H9 (cell line): ENCODE measurements at regions not wholly inside any gene's neighbourhood (a gene's known extent, or its start where the extent isn't known, plus 50 kb on each side); places are given as distances from the start of the nearest gene placed in this dataset.

Source experiments
- DNase-seq: peaks from one replicate; pipeline ENCODE4 v3.0.0-alpha.2; 2017
- H2AFZ ChIP-seq: one replicate; pipeline ENCODE4 v1.6.1; 2013; ENCODE audit warnings: mild to moderate bottlenecking, low read length, control low read depth, moderate library complexity
- H2AK5ac ChIP-seq: 2 replicates; pipeline ENCODE4 v1.6.1; 2013; ENCODE audit warnings: low read length, control low read depth, mixed read lengths; ENCODE audit not compliant: insufficient read length
- H2BK120ac ChIP-seq: one replicate; pipeline ENCODE4 v1.6.1; 2013; ENCODE audit warnings: low read depth, mild to moderate bottlenecking, low read length, control low read depth, inconsistent platforms; ENCODE audit not compliant: poor library complexity, severe bottlenecking
- H2BK12ac ChIP-seq: 2 replicates; pipeline ENCODE4 v1.6.1; 2013; ENCODE audit warnings: low read length, control low read depth, mixed read lengths, low read depth; ENCODE audit not compliant: insufficient read length
- H2BK15ac ChIP-seq: 2 replicates; pipeline ENCODE4 v1.6.1; 2013; ENCODE audit warnings: low read depth, low read length, control low read depth
- H2BK20ac ChIP-seq: one replicate; pipeline ENCODE4 v1.6.1; 2013; ENCODE audit warnings: low read depth, mild to moderate bottlenecking, low read length, control low read depth, inconsistent platforms; ENCODE audit not compliant: poor library complexity, severe bottlenecking
- H2BK5ac ChIP-seq: 2 replicates; pipeline ENCODE4 v1.6.1; 2013; ENCODE audit warnings: low read length, control low read depth, mixed read lengths; ENCODE audit not compliant: insufficient read length
- H3K14ac ChIP-seq: 2 replicates; pipeline ENCODE4 v1.6.1; 2013; ENCODE audit warnings: low read length, control low read depth; ENCODE audit not compliant: insufficient read depth
- H3K18ac ChIP-seq: 2 replicates; pipeline ENCODE4 v1.6.1; 2013; ENCODE audit warnings: low read depth, mild to moderate bottlenecking, mixed read lengths, low read length, control low read depth; ENCODE audit not compliant: insufficient read length
- H3K23ac ChIP-seq: 2 replicates; pipeline ENCODE4 v1.6.1; 2013; ENCODE audit warnings: low read length, control low read depth, mixed read lengths, low read depth; ENCODE audit not compliant: insufficient read length
- H3K23me2 ChIP-seq: 2 replicates; pipeline ENCODE4 v1.6.1; 2013; ENCODE audit warnings: low read depth, mild to moderate bottlenecking, mixed read lengths, low read length, control low read depth; ENCODE audit not compliant: insufficient read length, poor library complexity, severe bottlenecking
- H3K27ac ChIP-seq: 2 replicates; pipeline ENCODE4 v1.5.1; 2013; ENCODE audit warnings: low read length, control low read depth, mixed read lengths, low read depth; ENCODE audit not compliant: insufficient read length
- H3K27me3 ChIP-seq: 2 replicates; pipeline ENCODE4 v1.6.1; 2013; ENCODE audit warnings: low read length, control low read depth, inconsistent platforms; ENCODE audit not compliant: insufficient read depth
- H3K4ac ChIP-seq: 2 replicates; pipeline ENCODE4 v1.6.1; 2013; ENCODE audit warnings: low read depth, mild to moderate bottlenecking, control low read depth, inconsistent platforms, low read length, moderate library complexity
- H3K4me1 ChIP-seq: 2 replicates; pipeline ENCODE4 v1.6.1; 2013; ENCODE audit warnings: low read length, control low read depth, inconsistent platforms; ENCODE audit not compliant: insufficient read depth
- H3K4me2 ChIP-seq: 2 replicates; pipeline ENCODE4 v1.6.1; 2013; ENCODE audit warnings: low read length, control low read depth, mixed read lengths; ENCODE audit not compliant: insufficient read length, insufficient read depth
- H3K56ac ChIP-seq: 2 replicates; pipeline ENCODE4 v1.6.1; 2013; ENCODE audit warnings: low read depth, mild to moderate bottlenecking, mixed read lengths, low read length, control low read depth; ENCODE audit not compliant: insufficient read length
- H3K79me1 ChIP-seq: 2 replicates; pipeline ENCODE4 v1.6.1; 2013; ENCODE audit warnings: low read depth, mild to moderate bottlenecking, moderate library complexity, low read length, control low read depth, inconsistent platforms; ENCODE audit not compliant: insufficient read depth, poor library complexity, severe bottlenecking
- H3K79me2 ChIP-seq: 2 replicates; pipeline ENCODE4 v1.6.1; 2013; ENCODE audit warnings: low read length, control low read depth, inconsistent platforms; ENCODE audit not compliant: insufficient read depth
- H3K9ac ChIP-seq: 2 replicates; pipeline ENCODE4 v1.6.1; 2013; ENCODE audit warnings: low read length, control low read depth, mixed read lengths; ENCODE audit not compliant: insufficient read length; ENCODE audit errors: extremely low read depth
- H3K9me3 ChIP-seq: one replicate; pipeline ENCODE4 v1.6.1; 2013; ENCODE audit warnings: low read depth, low read length, inconsistent platforms; ENCODE audit not compliant: control insufficient read depth
- H3T11ph ChIP-seq: one replicate; pipeline ENCODE4 v1.6.1; 2013; ENCODE audit warnings: mild to moderate bottlenecking, low read length, control low read depth, inconsistent platforms
- H4K20me1 ChIP-seq: one replicate; pipeline ENCODE4 v1.6.1; 2013; ENCODE audit not compliant: control insufficient read depth, insufficient read length, insufficient read depth
- H4K5ac ChIP-seq: 2 replicates; pipeline ENCODE4 v1.6.1; 2013; ENCODE audit warnings: low read depth, mild to moderate bottlenecking, mixed read lengths, low read length, control low read depth; ENCODE audit not compliant: insufficient read length
- H4K8ac ChIP-seq: replicated peaks from 2 replicates; pipeline ENCODE4 v1.6.1; 2013; ENCODE audit warnings: low read length, control low read depth, mixed read lengths, low read depth; ENCODE audit not compliant: insufficient read length
- H4K91ac ChIP-seq: 2 replicates; pipeline ENCODE4 v1.6.1; 2013; ENCODE audit warnings: low read depth, mild to moderate bottlenecking, moderate library complexity, mixed read lengths, low read length, control low read depth; ENCODE audit not compliant: insufficient read length
- H3K27ac Mint-ChIP-seq, 3 experiments: 2 replicates in 2 of 3; 3 replicates in 1 of 3; pipeline ENCODE4 v1.8.0; 2020 to 2021; ENCODE audit warnings: mixed read lengths in 3 of 3, mild to moderate bottlenecking in 1 of 3, moderate library complexity in 1 of 3
- H3K27me3 Mint-ChIP-seq: 2 replicates; pipeline ENCODE4 v1.8.0; 2021; ENCODE audit warnings: low read depth, mild to moderate bottlenecking, moderate library complexity, mixed read lengths
- H3K36me3 Mint-ChIP-seq, 3 experiments: 2 replicates in 2 of 3; 3 replicates in 1 of 3; pipeline ENCODE4 v1.8.0; 2020 to 2021; ENCODE audit warnings: low read depth in 3 of 3, mixed read lengths in 3 of 3; ENCODE audit not compliant: insufficient read depth in 1 of 3
- H3K4me1 Mint-ChIP-seq, 2 experiments: 2 replicates each; pipeline ENCODE4 v1.8.0; 2020; ENCODE audit warnings: mixed read lengths in 2 of 2
- H3K4me3 Mint-ChIP-seq, 2 experiments: 2 replicates in 1 of 2; 3 replicates in 1 of 2; pipeline ENCODE4 v1.8.0; 2020 to 2021; ENCODE audit warnings: mild to moderate bottlenecking in 2 of 2, mixed read lengths in 2 of 2, moderate library complexity in 1 of 2
- H3K9me3 Mint-ChIP-seq, 2 experiments: 2 replicates in 1 of 2; 3 replicates in 1 of 2; pipeline ENCODE4 v1.8.0; 2020; ENCODE audit warnings: mild to moderate bottlenecking in 2 of 2, mixed read lengths in 2 of 2, moderate library complexity in 1 of 2
- WGBS: extraction: QIAGEN DNeasy Blood & Tissue Kit; methylation state at CpG from one replicate; pipeline ENCODE4 v1.1.7; 2013; ENCODE audit warnings: missing lambda C conversion rate, low lambda C conversion rate, mixed read lengths; ENCODE audit not compliant: insufficient read length; ENCODE audit errors: extremely low coverage; 5-methylcytosine and 5-hydroxymethylcytosine counted together
- TF ChIP-seq, protein P1 (sequence below): fragments of 200-600 bp; sonication (generic); conservative IDR thresholded peaks from 3 replicates; pipeline ENCODE4 v1.8.0; 2021; ENCODE audit warnings: antibody characterized with exemption, mild to moderate bottlenecking

DNA sequence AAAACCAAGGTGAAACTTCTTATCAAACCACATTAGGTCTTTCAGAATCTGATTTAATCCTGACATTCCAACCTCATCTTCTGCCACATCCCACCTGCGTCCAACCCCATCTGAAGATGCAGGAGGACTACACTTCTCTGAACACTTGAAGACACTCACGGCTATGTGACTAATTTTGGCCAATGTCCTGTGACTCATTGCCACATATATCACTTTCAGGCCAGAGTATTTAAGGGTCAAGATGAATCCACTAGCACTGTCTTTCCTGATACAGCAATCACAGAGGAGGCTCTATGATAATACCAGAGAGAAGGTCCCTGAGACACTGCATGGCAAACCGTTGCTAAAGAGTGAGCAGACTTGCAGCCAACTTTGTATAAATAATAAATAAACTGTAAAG is 323.4 kb downstream of the NR2F1-AS1 start:
- Mint-ChIP-seq H3K27ac (no peak overlapping the region), H3K36me3 (no peaks in the 10 kb centered on the region), H3K9me3 (no peaks in the 10 kb centered on the region), H3K27me3 (no peaks in the 10 kb centered on the region; the same call in 1 of the 2 replicates), H3K4me3 (no peak overlapping the region), H3K4me1 (peaks cover 0 to 3% of the 10 kb centered on the region in 2 experiments; a peak in 1 of 4 replicates)
- H4K91ac ChIP-seq: no peak overlapping the region
- no peak overlapping the region for H3K27ac ChIP-seq
- H3K14ac ChIP-seq: no peak overlapping the region
- no peak overlapping the region for H3K9ac ChIP-seq
- no peaks in the 10 kb centered on the region for H3K79me1 ChIP-seq
- H2BK15ac ChIP-seq: no peak overlapping the region
- H2BK120ac ChIP-seq: no peak overlapping the region
- no peak overlapping the region for H2AFZ ChIP-seq
- H3K79me2 ChIP-seq: no peaks in the 10 kb centered on the region
- no peak overlapping the region for H2BK12ac ChIP-seq
- no peak overlapping the region for H3K56ac ChIP-seq
- no peaks in the 10 kb centered on the region for H4K20me1 ChIP-seq
- no peak overlapping the region for H3T11ph ChIP-seq
- H3K4ac ChIP-seq: no peak overlapping the region
- no peak for DNase-seq
- H3K27me3 ChIP-seq: no peaks in the 10 kb centered on the region; the same call in 1 of the 2 replicates
- no CpG with 5 or more reads among the region's 3 CpGs for WGBS
- H3K4me2 ChIP-seq: no peak overlapping the region
- H2BK5ac ChIP-seq: no peak overlapping the region
- no peak overlapping the region for H4K8ac ChIP-seq
- no peak overlapping the region for H4K5ac ChIP-seq
- H2AK5ac ChIP-seq: no peak overlapping the region
- H3K4me1 ChIP-seq: no peaks in the 10 kb centered on the region; the same call in 1 of the 2 replicates
- H3K23me2 ChIP-seq: no peaks in the 10 kb centered on the region
- H2BK20ac ChIP-seq: no peak overlapping the region
- H3K9me3 ChIP-seq: no peaks in the 10 kb centered on the region
- H3K18ac ChIP-seq: no peak overlapping the region
- H3K23ac ChIP-seq: no peak overlapping the region
- TF ChIP-seq, protein P1, sequence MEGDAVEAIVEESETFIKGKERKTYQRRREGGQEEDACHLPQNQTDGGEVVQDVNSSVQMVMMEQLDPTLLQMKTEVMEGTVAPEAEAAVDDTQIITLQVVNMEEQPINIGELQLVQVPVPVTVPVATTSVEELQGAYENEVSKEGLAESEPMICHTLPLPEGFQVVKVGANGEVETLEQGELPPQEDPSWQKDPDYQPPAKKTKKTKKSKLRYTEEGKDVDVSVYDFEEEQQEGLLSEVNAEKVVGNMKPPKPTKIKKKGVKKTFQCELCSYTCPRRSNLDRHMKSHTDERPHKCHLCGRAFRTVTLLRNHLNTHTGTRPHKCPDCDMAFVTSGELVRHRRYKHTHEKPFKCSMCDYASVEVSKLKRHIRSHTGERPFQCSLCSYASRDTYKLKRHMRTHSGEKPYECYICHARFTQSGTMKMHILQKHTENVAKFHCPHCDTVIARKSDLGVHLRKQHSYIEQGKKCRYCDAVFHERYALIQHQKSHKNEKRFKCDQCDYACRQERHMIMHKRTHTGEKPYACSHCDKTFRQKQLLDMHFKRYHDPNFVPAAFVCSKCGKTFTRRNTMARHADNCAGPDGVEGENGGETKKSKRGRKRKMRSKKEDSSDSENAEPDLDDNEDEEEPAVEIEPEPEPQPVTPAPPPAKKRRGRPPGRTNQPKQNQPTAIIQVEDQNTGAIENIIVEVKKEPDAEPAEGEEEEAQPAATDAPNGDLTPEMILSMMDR: no peak
